CD14-positive monocyte (primary cell): ENCODE measurements at regions not wholly inside any gene's neighbourhood (a gene's known extent, or its start where the extent isn't known, plus 50 kb on each side); places are given as distances from the start of the nearest gene placed in this dataset.

ENCODE experiments used
- DNase-seq, 3 donors: peaks; one replicate each; pipeline ENCODE4 v3.0.0-alpha.2; 2011 to 2022
- H2AFZ ChIP-seq: 2 replicates; pipeline ENCODE4 v1.6.0; 2012; ENCODE audit warnings: mild to moderate bottlenecking, low read depth, low read length, inconsistent platforms; ENCODE audit not compliant: insufficient read depth, poor library complexity, severe bottlenecking
- H3K27ac ChIP-seq, 2 donors: 1 replicate in 1 of 2; 2 replicates in 1 of 2; pipeline ENCODE4 v1.5.1; 2012 to 2013; ENCODE audit warnings: low read length in 2 of 2, control low read depth in 1 of 2, inconsistent platforms in 1 of 2, low read depth in 1 of 2, mild to moderate bottlenecking in 1 of 2
- H3K27me3 ChIP-seq, 2 donors: one replicate each; pipeline versions ENCODE4 v1.6.0 to v1.6.1; 2011 to 2013; ENCODE audit warnings: low read length in 2 of 2; ENCODE audit not compliant: control insufficient read depth in 2 of 2, insufficient read depth in 2 of 2
- H3K36me3 ChIP-seq, 2 donors: replicated peaks in 1 of 2; 1 replicate in 1 of 2; 2 replicates in 1 of 2; pipeline versions ENCODE4 v1.5.1 to v1.6.1; 2012 to 2013; ENCODE audit warnings: low read length in 2 of 2, control low read depth in 1 of 2, inconsistent platforms in 1 of 2, mild to moderate bottlenecking in 1 of 2; ENCODE audit not compliant: insufficient read depth in 2 of 2, control insufficient read depth in 1 of 2
- H3K4me1 ChIP-seq, 2 donors: 1 replicate in 1 of 2; 2 replicates in 1 of 2; pipeline versions ENCODE4 v1.5.1 to v1.6.1; 2012 to 2013; ENCODE audit warnings: low read length in 2 of 2, control low read depth in 1 of 2, inconsistent platforms in 1 of 2, mild to moderate bottlenecking in 1 of 2, moderate library complexity in 1 of 2; ENCODE audit not compliant: insufficient read depth in 2 of 2, control insufficient read depth in 1 of 2
- H3K4me2 ChIP-seq: replicated peaks from 2 replicates; pipeline ENCODE3; 2012; ENCODE audit warnings: low read length, moderate library complexity, mild to moderate bottlenecking; ENCODE audit not compliant: poor library complexity, severe bottlenecking; ENCODE audit errors: extremely low read depth
- H3K4me3 ChIP-seq, 3 experiments: fragments of 200-600 bp in 1 of 3; sonication (generic) in 1 of 3; replicated peaks in 1 of 3; 1 replicate in 2 of 3; 2 replicates in 1 of 3; pipeline ENCODE4 v1.5.1; 2011 to 2013; ENCODE audit warnings: low read length in 3 of 3, mild to moderate bottlenecking in 3 of 3, control low read depth in 2 of 3, low read depth in 2 of 3, inconsistent platforms in 1 of 3, moderate library complexity in 1 of 3
- H3K79me2 ChIP-seq: 2 replicates; pipeline ENCODE4 v1.6.0; 2012; ENCODE audit warnings: mild to moderate bottlenecking, control low read depth, inconsistent platforms, low read length, moderate library complexity; ENCODE audit not compliant: insufficient read depth
- H3K9ac ChIP-seq: 2 replicates; pipeline ENCODE4 v1.6.0; 2017; ENCODE audit warnings: low read length, mild to moderate bottlenecking; ENCODE audit not compliant: insufficient read depth, poor library complexity, severe bottlenecking
- H3K9me3 ChIP-seq, 2 donors: replicated peaks in 1 of 2; 1 replicate in 1 of 2; 2 replicates in 1 of 2; pipeline versions ENCODE4 v1.5.1 to v1.6.1; 2012 to 2013; ENCODE audit warnings: low read length in 2 of 2, control low read depth in 1 of 2; ENCODE audit not compliant: control insufficient read depth in 1 of 2, insufficient read depth in 1 of 2
- H4K20me1 ChIP-seq: 2 replicates; pipeline ENCODE4 v1.6.0; 2012; ENCODE audit warnings: mild to moderate bottlenecking, low read length, control low read depth, moderate library complexity; ENCODE audit not compliant: insufficient read depth
- H3K27ac Mint-ChIP-seq, 7 donors: one replicate each; pipeline ENCODE4 v1.8.0; 2020; ENCODE audit warnings: mild to moderate bottlenecking in 7 of 7, mixed read lengths in 7 of 7, moderate library complexity in 6 of 7, inconsistent platforms in 2 of 7
- H3K27me3 Mint-ChIP-seq, 3 donors: one replicate each; pipeline ENCODE4 v1.8.0; 2021 to 2022; ENCODE audit warnings: low read depth in 3 of 3, mild to moderate bottlenecking in 3 of 3, mixed read lengths in 3 of 3, moderate library complexity in 3 of 3, inconsistent platforms in 1 of 3
- H3K36me3 Mint-ChIP-seq, 2 donors: one replicate each; pipeline ENCODE4 v1.8.0; 2020; ENCODE audit warnings: mixed read lengths in 2 of 2, inconsistent platforms in 1 of 2, mild to moderate bottlenecking in 1 of 2
- H3K4me1 Mint-ChIP-seq: one replicate; pipeline ENCODE4 v1.8.0; 2020; ENCODE audit warnings: mild to moderate bottlenecking, mixed read lengths
- H3K4me3 Mint-ChIP-seq, 2 donors: one replicate each; pipeline ENCODE4 v1.8.0; 2020; ENCODE audit warnings: mild to moderate bottlenecking in 2 of 2, mixed read lengths in 2 of 2, moderate library complexity in 1 of 2
- H3K9me3 Mint-ChIP-seq, 7 donors: one replicate each; pipeline ENCODE4 v1.8.0; 2020 to 2022; ENCODE audit warnings: mixed read lengths in 7 of 7, mild to moderate bottlenecking in 6 of 7, moderate library complexity in 6 of 7, inconsistent platforms in 2 of 7
- CTCF ChIP-seq: fragments of 200-600 bp; IDR thresholded peaks from one replicate; pipeline ENCODE4 v1.8.0; 2022; ENCODE audit warnings: antibody characterized with exemption, mild to moderate bottlenecking
- WGBS: methylation state at CpG from one replicate; pipeline ENCODE4 v1.1.5; 2013; ENCODE audit warnings: missing lambda C conversion rate; ENCODE audit not compliant: insufficient coverage; 5-methylcytosine and 5-hydroxymethylcytosine counted together
- intact Hi-C, 2 donors: fragments of 100-400 bp; cut with micrococcal nuclease; formaldehyde crosslinking; loops; one replicate each; pipeline versions ENCODE4 v1.15.0 to v1.15.1; 2023

DNA sequence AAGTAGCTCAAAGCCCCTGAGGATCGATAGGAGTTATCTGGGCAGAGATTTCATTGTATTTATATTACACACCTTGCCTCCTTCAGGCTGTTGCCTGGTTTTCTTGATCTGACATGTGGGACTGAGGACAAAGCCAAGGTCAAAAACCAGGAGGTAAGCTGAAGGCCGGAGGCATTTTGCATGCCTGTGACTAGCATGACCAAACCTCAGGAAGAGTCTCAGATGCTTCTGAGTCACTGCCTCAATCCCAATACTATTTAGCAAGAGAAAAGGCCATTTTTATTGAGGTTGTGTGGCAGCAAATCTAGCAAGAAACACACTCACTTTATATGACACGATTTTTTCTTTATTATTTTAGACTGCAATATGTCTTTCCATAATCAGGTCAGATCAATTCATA lies 968.1 kb downstream of the CDH11 start:
- Histone ChIP-seq H3K27me3 (no peaks in the 10 kb centered on the region), H3K9me3 (no peaks in the 10 kb centered on the region), H3K27ac (no peak overlapping the region), H3K79me2 (no peaks in the 10 kb centered on the region), H4K20me1 (no peaks in the 10 kb centered on the region), H3K9ac (no peak overlapping the region), H3K4me1 (no peaks in the 10 kb centered on the region), H3K36me3 (no peaks in the 10 kb centered on the region), H3K4me2 (no peak overlapping the region), H3K4me3 (no peak overlapping the region), H2AFZ (no peak overlapping the region)
- WGBS = no CpG with 5 or more reads among the region's 3 CpGs
- Mint-ChIP-seq H3K27me3 (peaks cover 0 to 5% (median 0%) of the 10 kb centered on the region in 3 donors), H3K9me3 (peaks cover 0 to 4% (median 2%) of the 10 kb centered on the region in 7 donors), H3K36me3 (no peaks in the 10 kb centered on the region), H3K4me3 (no peak overlapping the region), H3K4me1 (no peaks in the 10 kb centered on the region), H3K27ac (no peak overlapping the region)
- TF ChIP-seq CTCF = no peak
- intact Hi-C loops = no loop called here
- DNase-seq = no peak

GRCh38 chr16:64151990-64152767 lies 969.7 kb downstream of the CDH11 start:
- H3K27me3 ChIP-seq = no peaks in the 10 kb centered on the region
- peaks cover 0 to 3% (median 2%) of the 10 kb centered on the region in 7 donors for H3K9me3 Mint-ChIP-seq
- no peak for TF ChIP-seq CTCF

More at GRCh38 chr16:64151990-64152767, 969.7 kb downstream of the CDH11 start:
- Histone ChIP-seq H3K9ac (no peak overlapping the region), H3K4me1 (no peaks in the 10 kb centered on the region), H3K79me2 (no peaks in the 10 kb centered on the region), H2AFZ (no peak overlapping the region), H3K4me2 (no peak overlapping the region), H3K9me3 (no peaks in the 10 kb centered on the region), H3K36me3 (no peaks in the 10 kb centered on the region), H4K20me1 (no peaks in the 10 kb centered on the region), H3K4me3 (no peak overlapping the region), H3K27ac (no peak overlapping the region)
- H3K4me1 Mint-ChIP-seq = no peaks in the 10 kb centered on the region
- WGBS = 83% methylated on average over 4 of the region's 5 CpGs
- intact Hi-C loops = no loop called here
- no peak for DNase-seq
- H3K4me3 Mint-ChIP-seq = no peak overlapping the region
- H3K27ac Mint-ChIP-seq = no peak overlapping the region
- H3K36me3 Mint-ChIP-seq = no peaks in the 10 kb centered on the region
- H3K27me3 Mint-ChIP-seq = peaks cover 0 to 5% (median 0%) of the 10 kb centered on the region in 3 donors
